SK-N-MC (cell line): ENCODE measurements at regions not wholly inside any gene's neighbourhood (a gene's known extent, or its start where the extent isn't known, plus 50 kb on each side); places are given as distances from the start of the nearest gene placed in this dataset.

Source experiments
- DNase-seq: peaks from one replicate; pipeline ENCODE4 v3.0.0-alpha.2; 2011; ENCODE audit warnings: low read depth, low spot score
- H3K27ac ChIP-seq: fragments of 200-600 bp; sonication (generic); 2 replicates; pipeline ENCODE4 v1.5.1; 2016; ENCODE audit warnings: mixed run types
- H3K36me3 ChIP-seq: fragments of 200-600 bp; sonication (generic); 2 replicates; pipeline ENCODE4 v1.6.1; 2017; ENCODE audit warnings: antibody characterized with exemption, low read length, mixed read lengths; ENCODE audit not compliant: insufficient read depth
- H3K4me3 ChIP-seq: fragments of 200-600 bp; sonication (generic); 2 replicates; pipeline ENCODE4 v1.5.1; 2016
- H3K9ac ChIP-seq: fragments of 200-600 bp; sonication (generic); 2 replicates; pipeline ENCODE4 v1.8.0; 2017; ENCODE audit warnings: mixed run types, mixed read lengths; ENCODE audit not compliant: insufficient read length
- H3K9me3 ChIP-seq: fragments of 200-600 bp; sonication (generic); 2 replicates; pipeline ENCODE4 v1.6.1; 2017; ENCODE audit warnings: low read depth, mild to moderate bottlenecking, antibody characterized with exemption, low read length, moderate library complexity, mixed read lengths
- EZH2 ChIP-seq: fragments of 200-600 bp; sonication (generic); IDR thresholded peaks from one replicate; pipeline ENCODE4 v1.6.1; 2017; ENCODE audit warnings: antibody characterized with exemption
- FOXP2 ChIP-seq: optimal IDR thresholded peaks from 2 replicates; pipeline ENCODE3; 2011; ENCODE audit warnings: mild to moderate bottlenecking, moderate library complexity; ENCODE audit not compliant: insufficient read depth; ENCODE audit errors: extremely low read length, control extremely low read depth
- POLR2AphosphoS5 ChIP-seq: IDR thresholded peaks from 2 replicates; pipeline ENCODE4 v1.6.1; 2012; ENCODE audit warnings: mild to moderate bottlenecking, low read depth, low read length, borderline replicate concordance

DNA sequence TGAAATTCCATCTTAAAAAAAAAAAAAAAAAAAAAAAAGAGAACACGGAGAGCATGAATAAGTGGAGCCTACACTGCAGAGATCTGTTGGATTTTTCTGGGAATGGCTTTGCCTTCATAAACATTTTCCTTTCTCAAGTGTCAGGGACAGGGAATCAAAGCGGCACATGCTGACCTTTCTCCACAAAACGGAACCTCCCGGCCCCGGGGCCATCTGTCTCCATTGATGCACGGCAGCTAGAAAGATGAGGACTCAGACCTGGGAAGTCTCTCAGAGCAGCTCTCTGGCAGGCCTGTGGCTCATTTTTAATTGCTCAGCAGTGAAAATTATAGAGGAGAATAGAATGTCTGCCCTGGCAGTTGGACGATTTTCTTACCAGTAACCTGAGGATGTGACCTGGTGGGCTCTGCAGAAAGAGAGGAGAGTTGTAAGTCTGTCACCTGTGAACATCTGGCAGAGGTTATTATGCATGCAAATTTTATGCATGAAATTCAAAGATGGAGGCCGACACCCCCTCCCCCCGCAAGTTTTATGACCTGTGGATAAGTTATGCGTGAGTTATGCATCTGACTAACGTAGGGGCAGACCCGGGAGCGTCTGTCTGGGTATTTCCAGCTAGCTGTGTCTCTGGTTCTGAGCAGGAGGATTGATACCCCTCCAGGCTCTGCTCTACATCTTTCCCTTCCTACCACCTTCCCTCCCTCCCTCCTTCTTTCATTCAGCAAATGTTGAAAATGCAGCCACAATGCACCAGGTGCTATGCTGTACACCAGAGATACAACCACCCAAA lies 352.5 kb downstream of the CDH26 start:
- TF ChIP-seq POLR2AphosphoS5 = no peak
- H3K27ac ChIP-seq = no peak overlapping the region
- no peaks in the 10 kb centered on the region for H3K9me3 ChIP-seq
- no peaks in the 10 kb centered on the region for H3K36me3 ChIP-seq
- DNase-seq = no peak
- H3K4me3 ChIP-seq = no peak overlapping the region
- no peak overlapping the region for H3K9ac ChIP-seq

- no peak for DNase-seq
- Histone ChIP-seq H3K36me3 (no peaks in the 10 kb centered on the region), H3K4me3 (no peak overlapping the region), H3K9ac (no peak overlapping the region), H3K27ac (no peak overlapping the region), H3K9me3 (no peaks in the 10 kb centered on the region)
- TF ChIP-seq EZH2 (no peak), FOXP2 (no peak)
Measured at GRCh38 chr20:60313191-60313590, 355.0 kb downstream of the CDH26 start.

GRCh38 chr20:60313614-60314013 lies 355.4 kb downstream of the CDH26 start:
- no peaks in the 10 kb centered on the region for H3K36me3 ChIP-seq
- TF ChIP-seq POLR2AphosphoS5 = no peak
- TF ChIP-seq EZH2 = no peak
- no peak for TF ChIP-seq FOXP2
- H3K4me3 ChIP-seq = no peak overlapping the region
- no peaks in the 10 kb centered on the region for H3K9me3 ChIP-seq
- H3K9ac ChIP-seq = no peak overlapping the region
- no peak overlapping the region for H3K27ac ChIP-seq
- DNase-seq = no peak

DNA sequence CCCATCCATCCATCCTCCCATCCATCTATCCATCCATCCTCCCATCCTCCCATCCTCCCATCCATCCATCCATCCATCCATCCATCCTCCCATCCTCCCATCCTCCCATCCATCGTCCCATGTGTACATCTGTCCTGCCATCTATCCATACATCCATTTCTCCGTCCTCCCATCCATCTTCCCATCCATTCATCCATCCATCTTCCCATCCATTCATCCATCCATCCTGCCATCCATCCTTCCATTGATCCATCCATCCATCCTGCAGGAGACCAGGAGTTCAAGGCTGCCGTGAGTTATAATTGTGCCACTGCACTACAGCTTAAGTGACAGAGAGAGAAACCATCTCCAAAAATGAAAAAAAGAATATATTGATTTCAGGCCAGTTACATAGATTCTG lies 356.5 kb downstream of the CDH26 start:
- no peak overlapping the region for H3K9ac ChIP-seq
- no peak overlapping the region for H3K4me3 ChIP-seq
- DNase-seq = no peak
- no peak overlapping the region for H3K27ac ChIP-seq
- H3K9me3 ChIP-seq = no peaks in the 10 kb centered on the region
- TF ChIP-seq EZH2 (no peak), POLR2AphosphoS5 (no peak), FOXP2 (no peak)
- H3K36me3 ChIP-seq = no peaks in the 10 kb centered on the region

- Histone ChIP-seq H3K27ac (no peak overlapping the region), H3K4me3 (no peak overlapping the region), H3K9ac (no peak overlapping the region), H3K36me3 (no peaks in the 10 kb centered on the region), H3K9me3 (no peaks in the 10 kb centered on the region)
- DNase-seq = no peak
- no peak for TF ChIP-seq POLR2AphosphoS5
- TF ChIP-seq FOXP2 = no peak
- TF ChIP-seq EZH2 = no peak
Measured at GRCh38 chr20:60316476-60317158, 358.4 kb downstream of the CDH26 start.

- no peak for DNase-seq
- Histone ChIP-seq H3K9ac (no peak overlapping the region), H3K9me3 (no peaks in the 10 kb centered on the region), H3K4me3 (no peak overlapping the region), H3K27ac (no peak overlapping the region), H3K36me3 (no peaks in the 10 kb centered on the region)
- TF ChIP-seq FOXP2 (no peak), POLR2AphosphoS5 (no peak), EZH2 (no peak)
Measured at GRCh38 chr20:60317401-60317800, 359.2 kb downstream of the CDH26 start.

DNA sequence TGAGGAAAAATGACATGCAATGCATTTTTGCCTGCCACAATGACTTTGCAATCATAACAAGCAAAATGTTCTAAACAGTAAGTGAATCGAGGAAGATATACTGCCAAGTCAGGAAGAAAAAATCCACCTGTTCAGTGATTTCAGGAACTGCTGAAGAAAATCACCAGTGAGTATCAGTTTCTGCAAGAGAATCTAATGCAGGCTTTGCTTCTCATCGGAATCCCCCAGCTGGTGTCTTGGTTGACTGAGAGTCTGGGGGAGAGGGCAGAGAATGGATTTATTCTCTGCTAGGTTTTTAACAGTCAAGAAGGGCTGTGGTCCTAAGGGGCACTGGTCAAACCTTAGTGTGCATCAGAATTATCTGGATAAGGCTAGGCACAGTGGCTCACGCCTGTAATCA lies 363.4 kb downstream of the CDH26 start:
- no peak overlapping the region for H3K27ac ChIP-seq
- H3K36me3 ChIP-seq = no peaks in the 10 kb centered on the region
- no peak for DNase-seq
- no peak for TF ChIP-seq FOXP2
- no peak for TF ChIP-seq EZH2
- H3K9me3 ChIP-seq = no peaks in the 10 kb centered on the region
- no peak overlapping the region for H3K4me3 ChIP-seq
- H3K9ac ChIP-seq = no peak overlapping the region

- Histone ChIP-seq H3K4me3 (no peak overlapping the region), H3K9me3 (no peaks in the 10 kb centered on the region), H3K27ac (no peak overlapping the region), H3K36me3 (no peaks in the 10 kb centered on the region), H3K9ac (no peak overlapping the region)
- TF ChIP-seq EZH2 (no peak), POLR2AphosphoS5 (no peak), FOXP2 (no peak)
- no peak for DNase-seq
Measured at GRCh38 chr20:60326821-60327220, 368.6 kb downstream of the CDH26 start.

- Histone ChIP-seq H3K36me3 (no peaks in the 10 kb centered on the region), H3K27ac (no peak overlapping the region), H3K9ac (no peak overlapping the region), H3K9me3 (no peaks in the 10 kb centered on the region), H3K4me3 (no peak overlapping the region)
- no peak for TF ChIP-seq FOXP2
- DNase-seq = no peak
Measured at GRCh38 chr20:60327971-60328660, 369.9 kb downstream of the CDH26 start.
